Astrocyte (in vitro differentiated cells and primary cell): ENCODE measurements at regions not wholly inside any gene's neighbourhood (a gene's known extent, or its start where the extent isn't known, plus 50 kb on each side); places are given as distances from the start of the nearest gene placed in this dataset.

Source experiments
- CTCF ChIP-seq: IDR thresholded peaks from 2 replicates; pipeline ENCODE4 v1.5.1; 2011; ENCODE audit warnings: low read depth, mild to moderate bottlenecking, inconsistent platforms, low read length, moderate library complexity; ENCODE audit not compliant: insufficient read depth
- EZH2 ChIP-seq: IDR thresholded peaks from 2 replicates; pipeline ENCODE4 v1.6.1; 2012; ENCODE audit warnings: mild to moderate bottlenecking, low read length, inconsistent platforms; ENCODE audit not compliant: insufficient read depth

GRCh38 chr10:128599030-128599429 is 472.8 kb upstream of the MKI67 start:
- TF ChIP-seq CTCF (no peak), EZH2 (no peak)
